ENCODE measurements at regions not wholly inside any gene's neighbourhood (a gene's known extent, or its start where the extent isn't known, plus 50 kb on each side); places are given as distances from the start of the nearest gene placed in this dataset.

DNA sequence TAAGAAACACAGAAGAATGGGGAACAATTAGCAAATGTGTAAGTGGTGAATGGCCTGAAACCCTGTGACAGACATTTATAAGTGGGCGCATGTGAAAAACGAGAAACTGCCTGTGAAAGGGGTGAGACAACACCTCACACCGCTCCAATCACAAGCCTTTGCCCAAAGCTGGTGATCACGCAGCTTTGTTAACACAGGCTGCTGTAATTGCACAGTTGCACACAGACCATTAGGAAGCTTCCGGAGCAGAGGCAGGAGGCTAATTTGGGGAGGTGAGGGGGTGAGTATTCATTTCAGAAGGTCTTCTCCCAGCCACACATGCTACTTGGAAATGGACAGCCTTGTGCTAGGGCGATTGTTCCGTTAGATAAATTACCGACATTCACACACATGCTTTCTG lies 294.0 kb downstream of the MED10 start:
- H3K27me3 ChIP-seq: no peaks in the 10 kb centered on the region

DNA sequence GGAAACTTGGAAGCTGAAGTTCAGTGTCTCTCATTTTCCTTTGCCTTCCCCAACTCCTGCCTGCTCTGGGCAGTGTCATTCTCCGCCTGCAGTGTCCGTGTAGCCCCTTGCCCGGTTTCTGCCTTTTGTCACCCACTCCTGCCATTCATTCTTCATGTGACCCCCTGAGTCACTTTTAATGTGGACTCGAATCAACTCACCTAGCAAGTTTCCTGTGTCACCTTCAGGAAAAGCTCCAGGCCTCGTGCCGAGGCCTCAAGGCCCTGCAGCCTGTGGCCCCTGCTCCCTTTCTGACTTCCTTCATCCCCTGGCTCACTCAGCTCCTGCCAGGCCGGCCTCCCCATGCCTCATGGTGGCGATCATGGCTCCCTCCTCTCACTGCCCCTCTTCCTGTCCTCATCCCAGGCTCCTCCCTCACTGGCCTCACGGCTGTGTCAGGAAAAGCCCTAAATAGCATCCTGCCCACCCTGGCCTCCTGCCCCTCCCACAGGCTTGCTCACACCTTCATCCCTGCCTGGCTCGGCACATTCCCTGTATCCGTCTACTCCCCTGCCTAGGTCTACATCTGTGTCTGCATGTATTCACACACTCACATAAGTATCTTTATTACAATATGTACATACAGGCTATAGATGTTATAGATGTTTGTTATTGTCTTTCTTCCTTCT lies 294.9 kb downstream of the MED10 start:
- H3K27me3 ChIP-seq: no peaks in the 10 kb centered on the region
- H3K27ac ChIP-seq: no peak overlapping the region
- H3K36me3 ChIP-seq: no peaks in the 10 kb centered on the region
- no peaks in the 10 kb centered on the region for H3K4me1 ChIP-seq
- TF ChIP-seq, protein P1, sequence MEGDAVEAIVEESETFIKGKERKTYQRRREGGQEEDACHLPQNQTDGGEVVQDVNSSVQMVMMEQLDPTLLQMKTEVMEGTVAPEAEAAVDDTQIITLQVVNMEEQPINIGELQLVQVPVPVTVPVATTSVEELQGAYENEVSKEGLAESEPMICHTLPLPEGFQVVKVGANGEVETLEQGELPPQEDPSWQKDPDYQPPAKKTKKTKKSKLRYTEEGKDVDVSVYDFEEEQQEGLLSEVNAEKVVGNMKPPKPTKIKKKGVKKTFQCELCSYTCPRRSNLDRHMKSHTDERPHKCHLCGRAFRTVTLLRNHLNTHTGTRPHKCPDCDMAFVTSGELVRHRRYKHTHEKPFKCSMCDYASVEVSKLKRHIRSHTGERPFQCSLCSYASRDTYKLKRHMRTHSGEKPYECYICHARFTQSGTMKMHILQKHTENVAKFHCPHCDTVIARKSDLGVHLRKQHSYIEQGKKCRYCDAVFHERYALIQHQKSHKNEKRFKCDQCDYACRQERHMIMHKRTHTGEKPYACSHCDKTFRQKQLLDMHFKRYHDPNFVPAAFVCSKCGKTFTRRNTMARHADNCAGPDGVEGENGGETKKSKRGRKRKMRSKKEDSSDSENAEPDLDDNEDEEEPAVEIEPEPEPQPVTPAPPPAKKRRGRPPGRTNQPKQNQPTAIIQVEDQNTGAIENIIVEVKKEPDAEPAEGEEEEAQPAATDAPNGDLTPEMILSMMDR (IDR thresholded peaks at IDR 0.05): no peak
- TF ChIP-seq POLR2A (IDR thresholded peaks at IDR 0.05): no peak
- no peak for DNase-seq
- H3K9me3 ChIP-seq: no peaks in the 10 kb centered on the region
- no peak overlapping the region for H3K4me3 ChIP-seq

More for the DNA sequence above, 294.0 kb downstream of the MED10 start:
- DNase-seq: no peak
- H3K4me1 ChIP-seq: no peaks in the 10 kb centered on the region
- H3K36me3 ChIP-seq: no peaks in the 10 kb centered on the region
- H3K9me3 ChIP-seq: no peaks in the 10 kb centered on the region
- H3K27ac ChIP-seq: no peak overlapping the region
- no peak overlapping the region for H3K4me3 ChIP-seq
- TF ChIP-seq, protein P1 (IDR thresholded peaks at IDR 0.05): no peak
- TF ChIP-seq POLR2A (IDR thresholded peaks at IDR 0.05): no peak

DNA sequence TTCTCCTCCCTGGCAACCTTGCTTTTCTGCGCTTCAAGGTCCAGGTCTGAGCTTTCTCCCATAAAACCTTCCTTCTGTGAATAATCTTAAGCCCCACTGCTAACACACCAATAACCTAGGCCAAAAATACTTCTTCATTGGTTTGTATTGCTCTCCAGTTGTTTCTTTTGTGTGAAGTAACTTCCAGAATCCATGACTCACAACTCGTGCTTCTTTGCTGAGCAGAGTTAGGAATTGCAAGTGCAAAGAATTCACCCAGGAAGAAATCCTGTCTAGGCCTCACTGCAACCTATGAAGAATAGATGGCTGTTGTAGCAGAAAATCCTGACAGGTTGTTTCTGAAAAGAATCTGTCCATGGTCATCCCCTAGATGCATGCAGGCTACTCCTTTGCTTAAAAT lies 295.7 kb downstream of the MED10 start:
- Histone ChIP-seq H3K27me3 (no peaks in the 10 kb centered on the region), H3K36me3 (no peaks in the 10 kb centered on the region), H3K27ac (no peak overlapping the region), H3K4me3 (no peak overlapping the region), H3K4me1 (no peaks in the 10 kb centered on the region), H3K9me3 (no peaks in the 10 kb centered on the region)
- DNase-seq: no peak
- TF ChIP-seq, protein P1 (IDR thresholded peaks at IDR 0.05): no peak
- no peak for TF ChIP-seq POLR2A (IDR thresholded peaks at IDR 0.05)

DNA sequence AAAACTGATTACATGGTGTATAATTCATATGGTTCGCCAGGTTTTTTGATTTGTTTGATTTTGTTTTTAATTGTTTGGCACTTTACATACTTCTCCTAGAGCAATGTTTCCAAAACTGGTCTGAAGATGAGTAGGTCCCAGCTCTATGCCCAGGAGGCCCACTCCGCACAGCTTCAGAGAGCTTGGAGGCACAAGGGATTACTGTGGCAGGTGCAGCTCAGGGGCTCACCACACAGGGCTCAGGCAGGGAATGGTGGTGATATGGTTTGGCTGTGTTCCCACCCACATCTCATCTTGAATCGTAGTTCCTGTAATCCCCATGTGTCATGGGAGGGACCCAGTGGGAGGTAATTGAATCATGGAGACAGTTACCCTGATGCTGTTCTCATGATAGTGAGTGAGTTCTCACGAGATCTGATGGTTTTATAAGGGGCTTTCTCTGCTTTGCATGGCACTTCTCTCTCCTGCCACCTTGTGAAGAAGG lies 296.6 kb downstream of the MED10 start:
- Histone ChIP-seq H3K27me3 (no peaks in the 10 kb centered on the region), H3K9me3 (no peaks in the 10 kb centered on the region), H3K4me3 (no peak overlapping the region), H3K27ac (no peak overlapping the region), H3K36me3 (no peaks in the 10 kb centered on the region), H3K4me1 (no peaks in the 10 kb centered on the region)
- no peak for DNase-seq
- no peak for TF ChIP-seq POLR2A (IDR thresholded peaks at IDR 0.05)
- TF ChIP-seq, protein P1 (IDR thresholded peaks at IDR 0.05): no peak

DNA sequence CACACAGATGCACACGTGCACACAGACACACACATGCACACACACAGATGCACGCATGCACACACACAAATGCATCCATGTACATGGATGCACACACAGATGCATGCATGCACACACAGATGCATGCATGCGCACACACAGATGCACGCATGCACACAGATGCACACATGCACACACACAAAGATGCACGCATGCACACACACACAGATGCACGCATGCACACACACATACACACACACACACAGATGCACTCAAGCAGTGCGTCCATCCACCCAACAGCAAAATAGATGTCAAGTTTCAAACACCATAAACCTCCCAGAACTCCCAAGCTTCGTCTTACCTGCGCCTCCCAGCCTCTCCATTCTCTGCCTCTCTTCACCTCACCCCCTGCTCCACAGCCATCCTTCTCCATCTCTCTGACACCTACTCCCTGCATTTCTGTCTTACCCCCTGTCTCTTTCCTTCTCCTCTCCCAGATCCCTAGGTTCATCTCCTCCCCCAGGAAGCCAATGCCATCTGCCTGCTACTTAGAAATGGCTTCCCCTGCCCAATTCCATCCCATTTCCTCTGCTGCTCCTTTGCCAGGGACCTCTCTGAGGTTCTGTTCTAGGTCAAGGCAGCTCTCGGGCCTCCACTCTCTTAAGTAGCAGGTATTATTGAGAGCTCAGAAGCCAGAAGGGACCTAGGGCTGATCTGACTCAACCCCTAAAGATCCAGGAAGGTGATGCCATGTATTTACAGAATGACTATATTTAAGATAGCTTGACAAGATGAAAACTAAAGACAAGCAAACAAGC lies 297.2 kb downstream of the MED10 start:
- TF ChIP-seq, protein P1 (IDR thresholded peaks at IDR 0.05): no peak
- TF ChIP-seq POLR2A (IDR thresholded peaks at IDR 0.05): no peak
- Histone ChIP-seq H3K27me3 (no peaks in the 10 kb centered on the region), H3K27ac (no peak overlapping the region), H3K36me3 (no peaks in the 10 kb centered on the region), H3K4me3 (no peak overlapping the region), H3K4me1 (no peaks in the 10 kb centered on the region), H3K9me3 (no peaks in the 10 kb centered on the region)
- DNase-seq: no peak

All from Peyer's patch (tissue), 4 donors.